ENCODE measurements at regions not wholly inside any gene's neighbourhood (a gene's known extent, or its start where the extent isn't known, plus 50 kb on each side); places are given as distances from the start of the nearest gene placed in this dataset.

DNA sequence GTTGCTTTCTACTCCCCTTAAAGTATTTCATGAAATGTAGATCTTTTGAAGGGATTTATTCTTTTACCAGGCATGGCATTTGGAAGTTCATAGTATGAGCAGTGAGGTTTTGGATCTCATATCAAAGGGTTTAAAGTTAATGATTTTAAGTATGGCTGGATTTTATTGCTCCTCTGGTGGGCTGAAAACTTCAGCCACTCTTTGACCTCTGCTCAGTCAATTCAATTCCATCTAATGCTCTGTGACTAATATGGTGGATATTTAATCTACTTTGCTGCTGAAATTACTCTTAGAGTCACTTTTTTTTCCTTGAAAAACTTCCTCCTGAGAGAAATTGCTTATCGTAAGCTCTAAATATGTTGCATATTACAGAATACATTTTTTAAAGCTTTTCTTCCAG, 218.6 kb downstream of the NR2F2 start:
- Histone ChIP-seq H3K36me3 (replicated peaks; ENCODE audit: low read depth, low read length) (no peaks in the 10 kb centered on the region), H3K79me2 (ENCODE audit: low read length) (no peaks in the 10 kb centered on the region), H3K4me3 (ENCODE audit: low read length) (no peak overlapping the region), H3K9ac (ENCODE audit: low read length) (no peak overlapping the region), H4K20me1 (ENCODE audit: insufficient read depth, low read length) (no peaks in the 10 kb centered on the region), H3K4me1 (ENCODE audit: low read length) (no peaks in the 10 kb centered on the region), H2AFZ (ENCODE audit: low read depth, low read length) (no peak overlapping the region), H3K9me3 (ENCODE audit: insufficient read depth, low read length) (no peaks in the 10 kb centered on the region), H3K27me3 (ENCODE audit: low read depth, low read length) (no peaks in the 10 kb centered on the region), H3K27ac (ENCODE audit: low read length) (no peak overlapping the region), H3K4me2 (ENCODE audit: low read length) (no peak overlapping the region)
- TF ChIP-seq, protein P1, sequence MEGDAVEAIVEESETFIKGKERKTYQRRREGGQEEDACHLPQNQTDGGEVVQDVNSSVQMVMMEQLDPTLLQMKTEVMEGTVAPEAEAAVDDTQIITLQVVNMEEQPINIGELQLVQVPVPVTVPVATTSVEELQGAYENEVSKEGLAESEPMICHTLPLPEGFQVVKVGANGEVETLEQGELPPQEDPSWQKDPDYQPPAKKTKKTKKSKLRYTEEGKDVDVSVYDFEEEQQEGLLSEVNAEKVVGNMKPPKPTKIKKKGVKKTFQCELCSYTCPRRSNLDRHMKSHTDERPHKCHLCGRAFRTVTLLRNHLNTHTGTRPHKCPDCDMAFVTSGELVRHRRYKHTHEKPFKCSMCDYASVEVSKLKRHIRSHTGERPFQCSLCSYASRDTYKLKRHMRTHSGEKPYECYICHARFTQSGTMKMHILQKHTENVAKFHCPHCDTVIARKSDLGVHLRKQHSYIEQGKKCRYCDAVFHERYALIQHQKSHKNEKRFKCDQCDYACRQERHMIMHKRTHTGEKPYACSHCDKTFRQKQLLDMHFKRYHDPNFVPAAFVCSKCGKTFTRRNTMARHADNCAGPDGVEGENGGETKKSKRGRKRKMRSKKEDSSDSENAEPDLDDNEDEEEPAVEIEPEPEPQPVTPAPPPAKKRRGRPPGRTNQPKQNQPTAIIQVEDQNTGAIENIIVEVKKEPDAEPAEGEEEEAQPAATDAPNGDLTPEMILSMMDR (IDR thresholded peaks at IDR 0.05; ENCODE audit: low read depth, low read length) = no peak
- TF ChIP-seq EZH2phosphoT487 (IDR thresholded peaks at IDR 0.05; ENCODE audit: low read depth) = no peak

DNA sequence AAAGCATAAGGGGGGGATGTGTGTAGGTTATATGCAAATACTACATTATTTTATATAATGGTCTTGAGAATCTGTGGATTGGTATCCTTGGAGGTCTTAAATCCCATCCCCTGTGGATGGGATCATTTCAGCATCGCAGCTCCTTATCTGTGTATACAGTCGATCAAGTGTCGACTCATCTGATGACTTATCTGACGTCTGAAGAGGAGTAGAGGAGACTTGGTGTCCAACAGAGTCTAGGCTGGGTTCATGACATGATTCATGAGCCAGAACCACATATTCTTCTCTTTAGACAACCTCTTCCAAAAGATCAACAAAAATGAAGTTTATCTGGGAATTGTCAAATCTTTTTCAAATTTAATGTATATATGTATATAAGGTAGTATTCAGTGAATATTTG, 220.7 kb downstream of the NR2F2 start:
- Histone ChIP-seq H3K36me3 (replicated peaks; ENCODE audit: low read depth, low read length) (no peaks in the 10 kb centered on the region), H3K4me3 (ENCODE audit: low read length) (no peak overlapping the region), H3K4me1 (ENCODE audit: low read length) (no peaks in the 10 kb centered on the region), H3K27me3 (ENCODE audit: low read depth, low read length) (no peaks in the 10 kb centered on the region), H3K9me3 (ENCODE audit: insufficient read depth, low read length) (no peaks in the 10 kb centered on the region), H4K20me1 (ENCODE audit: insufficient read depth, low read length) (no peaks in the 10 kb centered on the region), H3K79me2 (ENCODE audit: low read length) (no peaks in the 10 kb centered on the region), H2AFZ (ENCODE audit: low read depth, low read length) (no peak overlapping the region), H3K9ac (ENCODE audit: low read length) (no peak overlapping the region), H3K4me2 (ENCODE audit: low read length) (no peak overlapping the region), H3K27ac (ENCODE audit: low read length) (no peak overlapping the region)
- no peak for TF ChIP-seq EZH2phosphoT487 (IDR thresholded peaks at IDR 0.05; ENCODE audit: low read depth)
- TF ChIP-seq, protein P1 (IDR thresholded peaks at IDR 0.05; ENCODE audit: low read depth, low read length) = no peak

DNA sequence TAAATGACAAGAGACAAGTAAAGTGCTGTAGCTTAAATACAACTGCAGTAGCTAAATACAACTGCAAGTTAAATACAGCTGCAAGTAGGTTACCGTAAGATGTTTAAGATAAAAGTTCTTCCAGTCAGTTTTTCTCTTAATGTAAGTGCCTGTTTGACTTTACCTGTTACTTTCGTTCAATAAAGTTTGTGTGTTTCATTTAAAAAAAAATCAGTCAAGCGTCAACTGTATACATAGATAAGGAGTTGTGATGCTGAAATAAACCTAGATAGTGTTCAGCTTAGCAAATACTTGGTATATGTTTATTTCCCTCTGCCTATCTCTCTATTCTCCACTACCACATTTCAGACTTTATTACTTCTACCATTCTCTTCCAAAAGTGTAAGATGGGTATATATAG, 221.2 kb downstream of the NR2F2 start:
- no peaks in the 10 kb centered on the region for H3K4me1 ChIP-seq (ENCODE audit: low read length)
- no peak overlapping the region for H2AFZ ChIP-seq (ENCODE audit: low read depth, low read length)
- TF ChIP-seq EZH2phosphoT487 (IDR thresholded peaks at IDR 0.05; ENCODE audit: low read depth) = no peak
- TF ChIP-seq, protein P1 (IDR thresholded peaks at IDR 0.05; ENCODE audit: low read depth, low read length) = no peak
- H3K27ac ChIP-seq (ENCODE audit: low read length) = no peak overlapping the region
- no peak overlapping the region for H3K4me2 ChIP-seq (ENCODE audit: low read length)
- H3K79me2 ChIP-seq (ENCODE audit: low read length) = no peaks in the 10 kb centered on the region
- H3K36me3 ChIP-seq (replicated peaks; ENCODE audit: low read depth, low read length) = no peaks in the 10 kb centered on the region
- H3K4me3 ChIP-seq (ENCODE audit: low read length) = no peak overlapping the region
- no peak overlapping the region for H3K9ac ChIP-seq (ENCODE audit: low read length)
- no peaks in the 10 kb centered on the region for H4K20me1 ChIP-seq (ENCODE audit: insufficient read depth, low read length)
- H3K27me3 ChIP-seq (ENCODE audit: low read depth, low read length) = no peaks in the 10 kb centered on the region
- H3K9me3 ChIP-seq (ENCODE audit: insufficient read depth, low read length) = no peaks in the 10 kb centered on the region

DNA sequence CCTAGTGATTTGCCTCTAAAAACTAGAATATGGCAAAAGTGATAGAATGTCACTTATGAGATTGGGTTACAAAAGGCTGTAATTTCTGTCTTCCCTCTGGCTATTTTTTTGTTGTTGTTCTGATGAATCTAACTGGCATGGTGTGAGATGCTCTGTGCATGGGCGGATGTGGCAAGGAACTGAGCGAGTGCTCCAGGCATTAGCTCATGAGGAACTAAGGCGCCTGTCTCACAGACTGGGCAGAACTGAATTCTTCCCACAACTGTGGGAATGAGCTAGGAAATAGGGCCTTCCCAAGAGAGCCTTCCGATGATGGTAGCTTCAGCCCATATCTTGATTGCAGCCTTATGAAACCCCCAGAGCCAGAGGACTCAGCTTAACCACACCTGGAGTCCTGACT, 222.5 kb downstream of the NR2F2 start:
- no peak overlapping the region for H3K4me2 ChIP-seq (ENCODE audit: low read length)
- TF ChIP-seq, protein P1 (IDR thresholded peaks at IDR 0.05; ENCODE audit: low read depth, low read length) = no peak
- no peak for TF ChIP-seq EZH2phosphoT487 (IDR thresholded peaks at IDR 0.05; ENCODE audit: low read depth)
- no peaks in the 10 kb centered on the region for H4K20me1 ChIP-seq (ENCODE audit: insufficient read depth, low read length)

More for the DNA sequence above, 222.5 kb downstream of the NR2F2 start:
- Histone ChIP-seq H3K79me2 (ENCODE audit: low read length) (no peaks in the 10 kb centered on the region), H2AFZ (ENCODE audit: low read depth, low read length) (no peak overlapping the region), H3K9ac (ENCODE audit: low read length) (no peak overlapping the region), H3K27me3 (ENCODE audit: low read depth, low read length) (no peaks in the 10 kb centered on the region), H3K4me1 (ENCODE audit: low read length) (no peaks in the 10 kb centered on the region), H3K4me3 (ENCODE audit: low read length) (no peak overlapping the region), H3K36me3 (replicated peaks; ENCODE audit: low read depth, low read length) (no peaks in the 10 kb centered on the region), H3K9me3 (ENCODE audit: insufficient read depth, low read length) (no peaks in the 10 kb centered on the region), H3K27ac (ENCODE audit: low read length) (no peak overlapping the region)

Data from OCI-LY3 (cell line).